HEK293 (cell line): ENCODE measurements at regions not wholly inside any gene's neighbourhood (a gene's known extent, or its start where the extent isn't known, plus 50 kb on each side); places are given as distances from the start of the nearest gene placed in this dataset.

Source experiments
- BCL11A ChIP-seq: fragments of 450-650 bp; formaldehyde crosslinking; IDR thresholded peaks from 2 replicates; pipeline ENCODE4 v1.5.1; 2016; ENCODE audit warnings: low read depth, missing biosample characterization, missing genetic modification characterization
- KLF8 ChIP-seq: fragments of 450-650 bp; formaldehyde crosslinking; IDR thresholded peaks from 2 replicates; pipeline ENCODE4 v1.5.1; 2016; ENCODE audit warnings: missing biosample characterization, missing genetic modification characterization
- OSR2 ChIP-seq: fragments of 450-650 bp; formaldehyde crosslinking; IDR thresholded peaks from 2 replicates; pipeline ENCODE4 v1.5.1; 2016; ENCODE audit warnings: missing biosample characterization, missing genetic modification characterization
- PRDM1 ChIP-seq: fragments of 450-650 bp; formaldehyde crosslinking; IDR thresholded peaks from 2 replicates; pipeline ENCODE4; 2016; ENCODE audit warnings: missing biosample characterization, missing genetic modification characterization
- REPIN1 ChIP-seq: fragments of 450-650 bp; formaldehyde crosslinking; IDR thresholded peaks from 2 replicates; pipeline ENCODE4 v1.5.1; 2017; ENCODE audit warnings: missing biosample characterization, missing genetic modification characterization, low read depth
- SP2 ChIP-seq: fragments of 450-650 bp; formaldehyde crosslinking; IDR thresholded peaks from 2 replicates; pipeline ENCODE4 v1.5.1; 2016; ENCODE audit warnings: missing biosample characterization, missing genetic modification characterization
- ZBTB20 ChIP-seq: fragments of 450-650 bp; formaldehyde crosslinking; IDR thresholded peaks from 2 replicates; pipeline ENCODE4 v1.5.1; 2016; ENCODE audit warnings: missing biosample characterization, missing genetic modification characterization
- ZFP69B ChIP-seq: fragments of 450-650 bp; formaldehyde crosslinking; IDR thresholded peaks from 2 replicates; pipeline ENCODE4 v1.5.1; 2016; ENCODE audit warnings: missing biosample characterization, missing genetic modification characterization
- ZNF133 ChIP-seq: fragments of 450-650 bp; formaldehyde crosslinking; IDR thresholded peaks from 2 replicates; pipeline ENCODE4 v1.5.1; 2016; ENCODE audit warnings: missing biosample characterization, missing genetic modification characterization
- ZNF391 ChIP-seq: fragments of 450-650 bp; formaldehyde crosslinking; IDR thresholded peaks from 2 replicates; pipeline ENCODE4 v1.5.1; 2016; ENCODE audit warnings: low read depth, missing biosample characterization, missing genetic modification characterization, borderline replicate concordance
- ZNF596 ChIP-seq: fragments of 450-650 bp; IDR thresholded peaks from 2 replicates; pipeline ENCODE4 v1.5.0; 2018; ENCODE audit warnings: missing biosample characterization, mild to moderate bottlenecking, missing genetic modification characterization, moderate library complexity
- ZNF600 ChIP-seq: fragments of 450-650 bp; formaldehyde crosslinking; IDR thresholded peaks from 2 replicates; pipeline ENCODE4 v1.5.1; 2016; ENCODE audit warnings: missing biosample characterization, missing genetic modification characterization
- ZNF629 ChIP-seq: fragments of 450-650 bp; formaldehyde crosslinking; IDR thresholded peaks from 2 replicates; pipeline ENCODE4 v1.5.1; 2017; ENCODE audit warnings: missing biosample characterization, missing genetic modification characterization
- ZNF658 ChIP-seq: fragments of 450-650 bp; formaldehyde crosslinking; IDR thresholded peaks from 2 replicates; pipeline ENCODE4; 2016; ENCODE audit warnings: missing biosample characterization, missing genetic modification characterization
- ZNF677 ChIP-seq: fragments of 450-650 bp; IDR thresholded peaks from 2 replicates; pipeline ENCODE4 v1.5.0; 2018; ENCODE audit warnings: missing biosample characterization, mild to moderate bottlenecking, missing genetic modification characterization, moderate library complexity
- ZNF776 ChIP-seq: fragments of 450-650 bp; formaldehyde crosslinking; IDR thresholded peaks from 2 replicates; pipeline ENCODE4 v1.5.0; 2017; ENCODE audit warnings: missing biosample characterization, missing genetic modification characterization, borderline replicate concordance
- ZNF837 ChIP-seq: fragments of 450-650 bp; formaldehyde crosslinking; IDR thresholded peaks from 2 replicates; pipeline ENCODE4 v1.5.1; 2016; ENCODE audit warnings: missing biosample characterization, missing genetic modification characterization
- ZSCAN23 ChIP-seq: fragments of 450-650 bp; formaldehyde crosslinking; IDR thresholded peaks from 2 replicates; pipeline ENCODE4 v1.5.1; 2016; ENCODE audit warnings: missing biosample characterization, missing genetic modification characterization
- TF ChIP-seq, protein P1 (sequence below): fragments of 450-650 bp; formaldehyde crosslinking; IDR thresholded peaks from 2 replicates; pipeline ENCODE4 v1.5.1; 2016; ENCODE audit warnings: missing biosample characterization, missing genetic modification characterization
- TF ChIP-seq, protein P2 (sequence below): fragments of 450-650 bp; IDR thresholded peaks from 2 replicates; pipeline ENCODE4 v1.5.1; 2018; ENCODE audit warnings: missing biosample characterization, mild to moderate bottlenecking, missing genetic modification characterization
- TF ChIP-seq, protein P3 (sequence below): fragments of 450-650 bp; formaldehyde crosslinking; IDR thresholded peaks from 2 replicates; pipeline ENCODE4 v1.5.1; 2016; ENCODE audit warnings: missing biosample characterization, missing genetic modification characterization
- TF ChIP-seq, protein P4 (sequence below): fragments of 450-650 bp; formaldehyde crosslinking; IDR thresholded peaks from 2 replicates; pipeline ENCODE4 v1.5.1; 2017; ENCODE audit warnings: missing biosample characterization, missing genetic modification characterization
- TF ChIP-seq, protein P5 (sequence below): fragments of 450-650 bp; formaldehyde crosslinking; IDR thresholded peaks from 2 replicates; pipeline ENCODE4 v1.5.1; 2016; ENCODE audit warnings: missing biosample characterization, missing genetic modification characterization
- TF ChIP-seq, protein P6 (sequence below): fragments of 450-650 bp; formaldehyde crosslinking; IDR thresholded peaks from 2 replicates; pipeline ENCODE4 v1.5.1; 2016; ENCODE audit warnings: missing biosample characterization, missing genetic modification characterization
- TF ChIP-seq, protein P7 (sequence below): fragments of 450-650 bp; formaldehyde crosslinking; IDR thresholded peaks from 2 replicates; pipeline ENCODE4 v1.5.1; 2016; ENCODE audit warnings: missing biosample characterization, missing genetic modification characterization, borderline replicate concordance

DNA sequence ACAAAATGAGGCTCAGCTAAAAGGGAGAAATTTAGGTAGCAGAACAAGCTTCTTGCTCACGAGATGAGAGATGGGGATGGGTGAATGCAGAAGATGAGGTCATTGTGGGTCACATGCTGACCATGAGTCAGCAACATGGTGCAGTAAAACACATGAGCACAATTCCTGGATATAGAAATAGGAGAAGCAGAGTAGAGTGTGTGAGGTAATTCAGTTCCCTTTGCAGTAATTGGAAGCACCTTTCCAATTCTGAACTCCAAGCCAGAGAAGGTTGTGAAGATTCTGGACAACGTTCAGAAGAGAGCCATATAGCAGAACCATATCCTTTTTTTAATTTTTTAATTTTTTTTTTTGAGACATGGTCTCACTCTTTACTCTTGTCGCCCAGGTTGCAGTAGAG lies 62.0 kb upstream of the LMNTD1 start (continued):
- TF ChIP-seq OSR2 = peak; percentile 55
- TF ChIP-seq ZSCAN23 (tag by site-specific recombination) = peak; percentile 95
- TF ChIP-seq ZNF133 (tag by site-specific recombination) = no peak
- no peak for TF ChIP-seq ZNF677 (tag by site-specific recombination)
- TF ChIP-seq ZNF776 = no peak
- TF ChIP-seq, protein P1, sequence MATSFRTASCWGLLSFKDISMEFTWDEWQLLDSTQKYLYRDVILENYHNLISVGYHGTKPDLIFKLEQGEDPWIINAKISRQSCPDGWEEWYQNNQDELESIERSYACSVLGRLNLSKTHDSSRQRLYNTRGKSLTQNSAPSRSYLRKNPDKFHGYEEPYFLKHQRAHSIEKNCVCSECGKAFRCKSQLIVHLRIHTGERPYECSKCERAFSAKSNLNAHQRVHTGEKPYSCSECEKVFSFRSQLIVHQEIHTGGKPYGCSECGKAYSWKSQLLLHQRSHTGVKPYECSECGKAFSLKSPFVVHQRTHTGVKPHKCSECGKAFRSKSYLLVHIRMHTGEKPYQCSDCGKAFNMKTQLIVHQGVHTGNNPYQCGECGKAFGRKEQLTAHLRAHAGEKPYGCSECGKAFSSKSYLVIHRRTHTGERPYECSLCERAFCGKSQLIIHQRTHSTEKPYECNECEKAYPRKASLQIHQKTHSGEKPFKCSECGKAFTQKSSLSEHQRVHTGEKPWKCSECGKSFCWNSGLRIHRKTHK (tag by site-specific recombination) = peak; percentile 22; the same call in 1 of the 2 replicates
- TF ChIP-seq, protein P2, sequence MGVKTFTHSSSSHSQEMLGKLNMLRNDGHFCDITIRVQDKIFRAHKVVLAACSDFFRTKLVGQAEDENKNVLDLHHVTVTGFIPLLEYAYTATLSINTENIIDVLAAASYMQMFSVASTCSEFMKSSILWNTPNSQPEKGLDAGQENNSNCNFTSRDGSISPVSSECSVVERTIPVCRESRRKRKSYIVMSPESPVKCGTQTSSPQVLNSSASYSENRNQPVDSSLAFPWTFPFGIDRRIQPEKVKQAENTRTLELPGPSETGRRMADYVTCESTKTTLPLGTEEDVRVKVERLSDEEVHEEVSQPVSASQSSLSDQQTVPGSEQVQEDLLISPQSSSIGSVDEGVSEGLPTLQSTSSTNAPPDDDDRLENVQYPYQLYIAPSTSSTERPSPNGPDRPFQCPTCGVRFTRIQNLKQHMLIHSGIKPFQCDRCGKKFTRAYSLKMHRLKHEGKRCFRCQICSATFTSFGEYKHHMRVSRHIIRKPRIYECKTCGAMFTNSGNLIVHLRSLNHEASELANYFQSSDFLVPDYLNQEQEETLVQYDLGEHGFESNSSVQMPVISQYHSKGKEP (tag by site-specific recombination) = no peak
- TF ChIP-seq, protein P3, sequence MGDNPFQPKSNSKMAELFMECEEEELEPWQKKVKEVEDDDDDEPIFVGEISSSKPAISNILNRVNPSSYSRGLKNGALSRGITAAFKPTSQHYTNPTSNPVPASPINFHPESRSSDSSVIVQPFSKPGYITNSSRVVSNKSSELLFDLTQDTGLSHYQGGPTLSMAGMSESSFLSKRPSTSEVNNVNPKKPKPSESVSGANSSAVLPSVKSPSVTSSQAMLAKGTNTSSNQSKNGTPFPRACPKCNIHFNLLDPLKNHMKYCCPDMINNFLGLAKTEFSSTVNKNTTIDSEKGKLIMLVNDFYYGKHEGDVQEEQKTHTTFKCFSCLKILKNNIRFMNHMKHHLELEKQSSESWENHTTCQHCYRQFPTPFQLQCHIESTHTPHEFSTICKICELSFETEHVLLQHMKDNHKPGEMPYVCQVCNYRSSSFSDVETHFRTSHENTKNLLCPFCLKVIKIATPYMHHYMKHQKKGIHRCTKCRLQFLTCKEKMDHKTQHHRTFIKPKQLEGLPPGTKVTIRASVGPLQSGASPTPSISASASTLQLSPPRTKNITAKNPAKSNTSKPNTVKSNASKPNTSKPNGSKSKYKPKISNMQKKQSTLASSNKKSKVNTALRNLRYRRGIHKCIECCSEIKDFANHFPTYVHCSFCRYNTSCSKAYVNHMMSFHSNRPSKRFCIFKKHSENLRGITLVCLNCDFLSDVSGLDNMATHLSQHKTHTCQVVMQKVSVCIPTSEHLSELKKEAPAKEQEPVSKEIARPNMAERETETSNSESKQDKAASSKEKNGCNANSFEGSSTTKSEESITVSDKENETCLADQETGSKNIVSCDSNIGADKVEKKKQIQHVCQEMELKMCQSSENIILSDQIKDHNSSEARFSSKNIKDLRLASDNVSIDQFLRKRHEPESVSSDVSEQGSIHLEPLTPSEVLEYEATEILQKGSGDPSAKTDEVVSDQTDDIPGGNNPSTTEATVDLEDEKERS (tag by site-specific recombination) = peak; percentile 94
- TF ChIP-seq, protein P4, sequence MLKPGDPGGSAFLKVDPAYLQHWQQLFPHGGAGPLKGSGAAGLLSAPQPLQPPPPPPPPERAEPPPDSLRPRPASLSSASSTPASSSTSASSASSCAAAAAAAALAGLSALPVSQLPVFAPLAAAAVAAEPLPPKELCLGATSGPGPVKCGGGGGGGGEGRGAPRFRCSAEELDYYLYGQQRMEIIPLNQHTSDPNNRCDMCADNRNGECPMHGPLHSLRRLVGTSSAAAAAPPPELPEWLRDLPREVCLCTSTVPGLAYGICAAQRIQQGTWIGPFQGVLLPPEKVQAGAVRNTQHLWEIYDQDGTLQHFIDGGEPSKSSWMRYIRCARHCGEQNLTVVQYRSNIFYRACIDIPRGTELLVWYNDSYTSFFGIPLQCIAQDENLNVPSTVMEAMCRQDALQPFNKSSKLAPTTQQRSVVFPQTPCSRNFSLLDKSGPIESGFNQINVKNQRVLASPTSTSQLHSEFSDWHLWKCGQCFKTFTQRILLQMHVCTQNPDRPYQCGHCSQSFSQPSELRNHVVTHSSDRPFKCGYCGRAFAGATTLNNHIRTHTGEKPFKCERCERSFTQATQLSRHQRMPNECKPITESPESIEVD = peak; percentile 73
- TF ChIP-seq ZNF658 (tag by site-specific recombination) = no peak
- TF ChIP-seq ZNF600 (tag by site-specific recombination) = peak; percentile 94
- peak; percentile 96 for TF ChIP-seq ZNF629 (tag by site-specific recombination)
- TF ChIP-seq, protein P5, sequence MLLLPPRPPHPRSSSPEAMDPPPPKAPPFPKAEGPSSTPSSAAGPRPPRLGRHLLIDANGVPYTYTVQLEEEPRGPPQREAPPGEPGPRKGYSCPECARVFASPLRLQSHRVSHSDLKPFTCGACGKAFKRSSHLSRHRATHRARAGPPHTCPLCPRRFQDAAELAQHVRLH (tag by site-specific recombination) = peak; percentile 16; the same call in 1 of the 2 replicates
- TF ChIP-seq ZNF391 = peak; percentile 66; the same call in 1 of the 2 replicates
- TF ChIP-seq SP2 (tag by site-specific recombination) = peak; percentile 29
- TF ChIP-seq, protein P6, sequence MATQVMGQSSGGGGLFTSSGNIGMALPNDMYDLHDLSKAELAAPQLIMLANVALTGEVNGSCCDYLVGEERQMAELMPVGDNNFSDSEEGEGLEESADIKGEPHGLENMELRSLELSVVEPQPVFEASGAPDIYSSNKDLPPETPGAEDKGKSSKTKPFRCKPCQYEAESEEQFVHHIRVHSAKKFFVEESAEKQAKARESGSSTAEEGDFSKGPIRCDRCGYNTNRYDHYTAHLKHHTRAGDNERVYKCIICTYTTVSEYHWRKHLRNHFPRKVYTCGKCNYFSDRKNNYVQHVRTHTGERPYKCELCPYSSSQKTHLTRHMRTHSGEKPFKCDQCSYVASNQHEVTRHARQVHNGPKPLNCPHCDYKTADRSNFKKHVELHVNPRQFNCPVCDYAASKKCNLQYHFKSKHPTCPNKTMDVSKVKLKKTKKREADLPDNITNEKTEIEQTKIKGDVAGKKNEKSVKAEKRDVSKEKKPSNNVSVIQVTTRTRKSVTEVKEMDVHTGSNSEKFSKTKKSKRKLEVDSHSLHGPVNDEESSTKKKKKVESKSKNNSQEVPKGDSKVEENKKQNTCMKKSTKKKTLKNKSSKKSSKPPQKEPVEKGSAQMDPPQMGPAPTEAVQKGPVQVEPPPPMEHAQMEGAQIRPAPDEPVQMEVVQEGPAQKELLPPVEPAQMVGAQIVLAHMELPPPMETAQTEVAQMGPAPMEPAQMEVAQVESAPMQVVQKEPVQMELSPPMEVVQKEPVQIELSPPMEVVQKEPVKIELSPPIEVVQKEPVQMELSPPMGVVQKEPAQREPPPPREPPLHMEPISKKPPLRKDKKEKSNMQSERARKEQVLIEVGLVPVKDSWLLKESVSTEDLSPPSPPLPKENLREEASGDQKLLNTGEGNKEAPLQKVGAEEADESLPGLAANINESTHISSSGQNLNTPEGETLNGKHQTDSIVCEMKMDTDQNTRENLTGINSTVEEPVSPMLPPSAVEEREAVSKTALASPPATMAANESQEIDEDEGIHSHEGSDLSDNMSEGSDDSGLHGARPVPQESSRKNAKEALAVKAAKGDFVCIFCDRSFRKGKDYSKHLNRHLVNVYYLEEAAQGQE = 0 out of 2 replicates have a peak, but pooled peaks have one; percentile 23
- peak; percentile 84; the same call in 1 of the 2 replicates for TF ChIP-seq BCL11A (tag by site-specific recombination)
- 0 out of 2 replicates have a peak, but pooled peaks have one; percentile 28 for TF ChIP-seq ZBTB20 (tag by site-specific recombination)
- TF ChIP-seq, protein P7, sequence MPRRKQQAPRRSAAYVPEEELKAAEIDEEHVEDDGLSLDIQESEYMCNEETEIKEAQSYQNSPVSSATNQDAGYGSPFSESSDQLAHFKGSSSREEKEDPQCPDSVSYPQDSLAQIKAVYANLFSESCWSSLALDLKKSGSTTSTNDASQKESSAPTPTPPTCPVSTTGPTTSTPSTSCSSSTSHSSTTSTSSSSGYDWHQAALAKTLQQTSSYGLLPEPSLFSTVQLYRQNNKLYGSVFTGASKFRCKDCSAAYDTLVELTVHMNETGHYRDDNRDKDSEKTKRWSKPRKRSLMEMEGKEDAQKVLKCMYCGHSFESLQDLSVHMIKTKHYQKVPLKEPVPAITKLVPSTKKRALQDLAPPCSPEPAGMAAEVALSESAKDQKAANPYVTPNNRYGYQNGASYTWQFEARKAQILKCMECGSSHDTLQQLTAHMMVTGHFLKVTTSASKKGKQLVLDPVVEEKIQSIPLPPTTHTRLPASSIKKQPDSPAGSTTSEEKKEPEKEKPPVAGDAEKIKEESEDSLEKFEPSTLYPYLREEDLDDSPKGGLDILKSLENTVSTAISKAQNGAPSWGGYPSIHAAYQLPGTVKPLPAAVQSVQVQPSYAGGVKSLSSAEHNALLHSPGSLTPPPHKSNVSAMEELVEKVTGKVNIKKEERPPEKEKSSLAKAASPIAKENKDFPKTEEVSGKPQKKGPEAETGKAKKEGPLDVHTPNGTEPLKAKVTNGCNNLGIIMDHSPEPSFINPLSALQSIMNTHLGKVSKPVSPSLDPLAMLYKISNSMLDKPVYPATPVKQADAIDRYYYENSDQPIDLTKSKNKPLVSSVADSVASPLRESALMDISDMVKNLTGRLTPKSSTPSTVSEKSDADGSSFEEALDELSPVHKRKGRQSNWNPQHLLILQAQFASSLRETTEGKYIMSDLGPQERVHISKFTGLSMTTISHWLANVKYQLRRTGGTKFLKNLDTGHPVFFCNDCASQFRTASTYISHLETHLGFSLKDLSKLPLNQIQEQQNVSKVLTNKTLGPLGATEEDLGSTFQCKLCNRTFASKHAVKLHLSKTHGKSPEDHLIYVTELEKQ (tag by site-specific recombination) = peak; percentile 76; the same call in 1 of the 2 replicates
- no peak for TF ChIP-seq ZNF596
- no peak for TF ChIP-seq ZNF837 (tag by site-specific recombination)
- TF ChIP-seq KLF8 (tag by site-specific recombination) = peak; percentile 91
- TF ChIP-seq REPIN1 = no peak
- peak; percentile 90 for TF ChIP-seq PRDM1
- 0 out of 2 replicates have a peak, but pooled peaks have one; percentile 77 for TF ChIP-seq ZFP69B (tag by site-specific recombination)
